Activated T-cell treated with anti-CD3 and anti-CD28 coated beads, Interleukin-2, amount 50 U/mL, for 1 hour (primary cell): ENCODE measurements at regions not wholly inside any gene's neighbourhood (a gene's known extent, or its start where the extent isn't known, plus 50 kb on each side); places are given as distances from the start of the nearest gene placed in this dataset.

Source experiments
- DNase-seq: peaks from one replicate; pipeline ENCODE4 v3.0.0-alpha.2; 2020

GRCh38 chr7:50164559-50165170, 71.6 kb upstream of the ZPBP start:
- peak; percentile 33 for DNase-seq

- DNase-seq = no peak
Observed at GRCh38 chr7:50160206-50160605, 67.2 kb upstream of the ZPBP start.

GRCh38 chr7:50159154-50159553, 66.1 kb upstream of the ZPBP start:
- DNase-seq = no peak

- DNase-seq = no peak
Observed at GRCh38 chr7:50156706-50157105, 63.7 kb upstream of the ZPBP start.

- no peak for DNase-seq
Observed at GRCh38 chr7:50156163-50156562, 63.1 kb upstream of the ZPBP start.

GRCh38 chr7:50155755-50156154, 62.7 kb upstream of the ZPBP start:
- DNase-seq = no peak

GRCh38 chr7:50153995-50154394, 60.9 kb upstream of the ZPBP start:
- DNase-seq = no peak

- DNase-seq = no peak
Observed at GRCh38 chr7:50153148-50153547, 60.1 kb upstream of the ZPBP start.

- no peak for DNase-seq
Observed at GRCh38 chr7:50152486-50152885, 59.4 kb upstream of the ZPBP start.

- no peak for DNase-seq
Observed at GRCh38 chr7:50151661-50152060, 58.6 kb upstream of the ZPBP start.

GRCh38 chr7:50151001-50151400, 58.0 kb upstream of the ZPBP start:
- no peak for DNase-seq

- peak; percentile 28 for DNase-seq
Observed at GRCh38 chr7:50149369-50149768, 56.3 kb upstream of the ZPBP start.

GRCh38 chr7:50147951-50148808, 55.1 kb upstream of the ZPBP start:
- DNase-seq = peak; percentile 31

- no peak for DNase-seq
Observed at GRCh38 chr7:50146692-50147091, 53.6 kb upstream of the ZPBP start.

GRCh38 chr7:50145801-50146338, 52.8 kb upstream of the ZPBP start:
- DNase-seq = no peak

GRCh38 chr7:50145226-50145625, 52.2 kb upstream of the ZPBP start:
- DNase-seq = no peak
